NCI-H146 (cell line): ENCODE measurements at regions not wholly inside any gene's neighbourhood (a gene's known extent, or its start where the extent isn't known, plus 50 kb on each side); places are given as distances from the start of the nearest gene placed in this dataset.
"Not testable (repeated sequence)": the region's sequence is repeated elsewhere in the genome, so short reads cannot be mapped to it uniquely, and the experiment has no call there.

Experiments
- DNase-seq: peaks from one replicate; lab custom pipeline; 2025; lab: John Stamatoyannopoulos, UW

DNA sequence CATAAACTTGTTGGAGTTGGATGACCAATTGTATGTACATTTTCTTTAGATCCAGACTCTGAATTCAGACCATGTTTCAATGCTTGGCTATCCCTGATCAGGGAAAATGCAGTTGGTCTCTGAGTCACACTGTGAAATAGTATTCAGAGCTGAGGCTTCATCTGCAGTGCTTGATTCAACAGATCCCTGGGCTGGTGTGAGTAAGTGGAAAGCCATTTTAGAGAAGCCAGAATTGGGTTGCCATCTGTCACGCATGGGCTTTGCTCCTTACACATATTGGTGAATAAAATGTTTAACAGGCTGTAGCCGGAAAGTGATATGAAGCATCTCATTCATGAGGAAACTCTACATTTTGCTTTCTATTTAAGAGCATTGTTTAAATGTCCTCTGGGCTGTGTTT lies 50.0 kb upstream of the ACYP2 start:
- DNase-seq: no peak

DNA sequence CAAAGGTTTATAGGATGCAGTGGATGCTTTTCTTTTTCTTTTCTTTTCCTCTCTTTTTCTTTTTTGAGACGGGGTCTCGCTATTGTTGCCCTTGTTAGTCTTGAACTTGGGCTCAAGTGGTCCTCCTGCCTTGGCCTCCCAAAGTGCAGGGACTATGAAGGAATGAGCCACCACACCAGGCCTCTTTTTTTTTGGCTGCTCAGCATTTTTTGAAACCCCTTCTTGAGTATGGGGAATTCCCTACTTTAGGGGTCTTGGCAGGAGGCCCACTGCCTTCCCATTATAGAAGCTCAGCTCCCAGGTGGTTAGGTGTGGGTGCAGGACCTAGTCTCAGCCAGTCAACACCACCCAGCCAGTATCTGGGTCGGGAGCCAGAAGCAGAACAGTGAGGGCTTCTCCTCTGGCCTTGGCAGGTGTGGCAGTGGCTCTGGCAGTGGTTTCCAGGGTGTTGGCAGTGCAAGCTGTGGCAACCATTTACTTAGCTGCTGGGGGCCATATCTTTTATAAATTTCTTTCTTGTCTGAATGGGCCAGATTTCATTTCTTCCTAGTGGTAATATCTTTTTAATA lies 51.4 kb upstream of the ACYP2 start:
- DNase-seq: no peak

- DNase-seq: no peak
Measured at GRCh38 chr2:54062401-54062800, 53.0 kb upstream of the ACYP2 start.

DNA sequence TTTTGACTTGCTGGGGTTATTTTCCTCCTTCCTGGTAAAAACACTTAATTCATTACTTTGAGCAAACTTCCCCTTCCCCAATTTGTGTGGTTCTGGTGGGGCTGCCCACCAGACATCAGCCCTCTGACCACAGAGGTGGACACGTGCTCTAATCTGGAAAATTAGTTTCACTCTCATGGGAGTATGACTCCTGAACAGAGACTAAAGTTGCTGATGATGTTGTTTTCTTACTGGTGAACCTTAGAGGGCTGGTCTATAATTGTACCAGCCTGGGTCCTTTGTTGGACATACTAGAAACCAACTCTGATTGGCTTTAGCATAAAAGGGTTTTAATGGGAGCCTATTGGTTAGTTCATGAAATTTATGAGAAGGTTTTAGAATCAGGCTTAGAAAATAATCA lies 54.1 kb upstream of the ACYP2 start:
- DNase-seq: no peak

DNA sequence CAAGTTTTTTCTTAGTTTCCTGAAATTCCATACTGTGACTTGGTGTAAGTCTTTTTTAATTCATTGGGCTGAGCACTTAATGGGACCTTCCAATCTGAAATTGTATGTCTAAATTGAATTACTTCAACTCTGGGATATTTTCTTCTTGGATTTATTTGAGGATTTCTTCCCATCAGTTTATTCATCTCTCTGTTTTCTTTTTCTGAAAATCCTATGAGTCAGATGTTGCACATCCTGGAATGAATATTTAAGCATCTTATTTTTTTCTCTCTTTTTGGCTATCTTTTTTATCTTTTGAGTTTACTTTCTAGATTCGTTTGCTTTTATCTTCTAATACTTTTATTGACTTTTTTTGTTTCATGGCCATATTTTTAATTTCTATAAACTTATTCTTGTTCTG lies 55.4 kb upstream of the ACYP2 start:
- no peak for DNase-seq

DNA sequence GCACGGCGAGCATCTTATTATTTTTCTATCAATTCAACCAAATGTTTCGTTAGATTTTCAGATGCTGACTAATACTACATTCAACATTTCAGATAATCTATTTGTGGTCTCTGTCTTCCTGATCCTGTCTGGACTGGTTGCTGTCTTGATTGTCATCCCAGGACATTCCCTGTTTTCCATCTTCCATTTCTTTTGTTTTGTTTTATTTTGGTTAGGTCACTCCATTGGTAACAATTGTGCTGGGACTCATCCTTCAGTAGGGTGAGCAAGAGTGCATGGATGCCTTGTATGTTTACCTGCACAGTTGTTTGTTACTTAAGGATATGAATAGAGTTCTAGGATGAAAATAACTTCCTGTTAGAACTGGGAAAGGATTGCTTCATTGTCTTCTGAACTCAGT lies 55.9 kb upstream of the ACYP2 start:
- DNase-seq: no peak

- DNase-seq: no peak
Measured at GRCh38 chr2:54058449-54058848, 57.0 kb upstream of the ACYP2 start.

DNA sequence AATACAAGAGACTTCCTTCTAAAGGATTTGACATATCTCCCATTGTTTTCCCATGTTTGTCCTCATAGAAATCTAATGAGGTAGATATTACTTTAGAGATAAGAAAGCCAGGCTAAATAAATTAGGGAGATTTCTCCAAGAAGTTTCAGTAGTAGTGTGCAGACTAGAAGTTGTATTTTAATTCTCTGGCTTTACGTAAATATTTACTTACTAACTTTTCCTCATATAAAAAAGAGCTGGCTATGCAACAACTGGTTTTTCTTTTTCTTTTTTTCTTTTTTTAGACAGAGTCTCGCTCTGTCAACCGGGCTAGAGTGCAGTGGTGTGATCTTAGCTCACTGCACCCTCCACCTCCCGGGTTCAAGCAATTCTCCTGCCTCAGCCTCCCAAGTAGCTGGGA lies 60.6 kb upstream of the ACYP2 start:
- DNase-seq: no peak

DNA sequence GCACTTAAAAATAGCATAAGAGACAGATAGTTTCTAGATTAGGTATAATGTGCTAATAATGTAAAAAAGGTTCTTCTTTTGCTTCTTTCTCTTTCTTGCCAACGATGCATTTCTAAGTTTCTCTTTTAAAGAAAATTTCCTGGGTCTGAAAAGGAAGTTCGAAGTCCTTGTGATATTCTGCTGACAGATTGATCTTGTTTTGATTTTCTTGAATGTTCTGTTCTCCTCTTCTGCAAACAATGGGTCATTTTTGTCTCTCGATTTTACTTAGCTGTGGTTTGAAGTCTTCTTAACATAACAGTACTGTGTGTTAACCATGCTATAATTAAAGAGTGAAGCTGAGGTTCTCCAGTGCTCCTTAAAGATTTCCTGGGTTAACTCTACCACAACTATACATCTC lies 61.1 kb upstream of the ACYP2 start:
- no peak for DNase-seq

DNA sequence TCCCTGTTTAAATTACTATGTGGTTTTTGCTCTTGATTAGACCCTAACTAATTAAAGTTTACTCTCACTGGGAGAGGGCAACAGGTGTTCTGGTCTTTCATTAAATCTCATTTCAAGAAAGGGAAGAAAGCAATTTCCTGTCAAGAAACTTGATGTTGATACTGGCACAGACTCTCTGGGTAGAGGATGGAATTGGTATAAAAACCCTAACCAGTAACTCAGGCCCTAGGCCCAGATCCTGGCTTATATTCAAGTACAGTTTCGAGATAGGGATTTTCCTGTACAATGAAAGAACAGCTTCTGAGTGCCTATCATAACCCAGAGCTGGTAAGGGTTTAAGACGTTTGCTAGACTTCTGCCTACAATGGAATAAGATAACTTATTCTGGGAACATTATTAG lies 61.6 kb upstream of the ACYP2 start:
- no peak for DNase-seq

DNA sequence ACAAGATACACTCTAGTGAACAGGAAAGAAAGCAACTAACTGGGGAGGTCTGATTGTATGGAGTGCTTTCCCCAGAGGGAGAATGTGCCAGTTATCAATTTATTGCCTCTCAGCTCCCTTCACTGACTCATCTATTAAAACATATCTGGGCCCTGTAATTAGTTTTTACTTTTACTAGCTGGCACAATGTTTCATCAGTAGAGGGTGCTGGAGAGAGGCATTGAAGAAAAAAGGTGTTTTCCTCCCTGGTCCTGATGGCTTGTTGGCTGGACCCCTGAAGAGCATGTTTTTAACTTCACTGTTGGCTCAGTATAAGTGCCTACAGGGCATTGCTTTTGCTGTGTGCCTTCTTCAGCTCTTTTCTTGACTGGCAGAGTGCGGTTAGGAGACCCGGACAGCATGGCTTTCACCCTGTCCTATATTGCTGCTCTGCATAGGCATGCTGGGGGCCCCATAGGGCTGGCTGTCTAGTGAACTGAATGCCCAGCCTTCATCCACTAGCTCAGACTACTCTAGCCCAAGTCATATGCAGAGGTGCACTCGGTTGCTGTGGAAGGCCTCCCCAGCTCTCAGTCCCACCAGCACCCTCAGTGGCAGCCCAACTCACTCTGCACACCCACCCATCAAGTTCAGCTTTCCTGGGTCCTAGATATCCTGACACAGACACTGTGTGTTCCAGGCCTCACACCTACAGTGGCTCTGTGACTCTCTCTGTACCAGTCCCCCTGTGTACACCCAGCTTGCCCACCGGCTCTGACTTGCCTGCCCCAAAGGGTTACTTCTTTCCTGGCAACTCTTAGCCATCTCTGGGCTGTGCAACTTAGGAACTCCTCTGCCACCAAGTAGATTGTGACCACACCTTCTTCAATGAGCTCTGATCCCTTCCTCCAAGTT lies 62.3 kb upstream of the ACYP2 start:
- peak; percentile 15 for DNase-seq

- DNase-seq: no peak
Measured at GRCh38 chr2:54050445-54050844, 65.0 kb upstream of the ACYP2 start.

DNA sequence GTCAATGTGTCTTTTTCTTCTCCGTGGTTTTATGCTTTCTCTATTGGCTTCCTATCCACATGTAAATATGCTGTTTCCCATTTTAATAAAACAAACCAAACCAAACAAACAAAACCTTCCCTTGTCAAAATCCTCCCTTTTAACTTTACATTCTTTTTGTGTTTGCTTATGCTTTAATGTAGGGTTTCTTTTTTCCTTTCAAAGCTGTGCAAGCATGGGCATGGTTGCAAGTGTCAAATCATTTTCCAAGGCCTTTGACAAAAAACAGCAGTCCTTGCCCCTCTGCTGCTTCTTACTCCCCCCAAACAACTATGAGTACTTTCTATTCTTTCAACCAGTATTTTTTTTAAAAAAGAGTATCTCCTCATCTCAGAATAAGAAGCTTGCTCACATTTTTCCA lies 66.0 kb upstream of the ACYP2 start:
- DNase-seq: no peak

DNA sequence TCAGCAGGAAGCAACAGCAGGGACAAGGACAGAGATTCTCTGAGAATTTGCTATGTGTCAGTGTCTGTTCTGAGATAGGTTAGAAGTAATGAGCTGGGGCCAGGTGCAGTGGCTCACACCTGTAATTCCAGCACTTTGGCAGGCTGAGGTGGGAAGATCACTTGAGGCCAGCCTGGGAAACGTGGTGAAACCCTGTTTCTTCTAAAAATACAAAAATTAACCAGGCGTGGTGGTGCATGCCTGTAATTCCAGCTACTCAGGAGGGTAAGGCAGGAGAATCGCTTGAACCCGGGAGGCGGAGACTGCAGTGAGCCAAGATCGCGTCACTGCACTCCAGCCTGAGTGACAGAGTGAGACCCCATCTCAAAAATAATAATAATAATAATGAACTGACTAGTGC lies 66.5 kb upstream of the ACYP2 start:
- not testable (repeated sequence) for DNase-seq

- no peak for DNase-seq
Measured at GRCh38 chr2:54048117-54048785, 67.2 kb upstream of the ACYP2 start.

DNA sequence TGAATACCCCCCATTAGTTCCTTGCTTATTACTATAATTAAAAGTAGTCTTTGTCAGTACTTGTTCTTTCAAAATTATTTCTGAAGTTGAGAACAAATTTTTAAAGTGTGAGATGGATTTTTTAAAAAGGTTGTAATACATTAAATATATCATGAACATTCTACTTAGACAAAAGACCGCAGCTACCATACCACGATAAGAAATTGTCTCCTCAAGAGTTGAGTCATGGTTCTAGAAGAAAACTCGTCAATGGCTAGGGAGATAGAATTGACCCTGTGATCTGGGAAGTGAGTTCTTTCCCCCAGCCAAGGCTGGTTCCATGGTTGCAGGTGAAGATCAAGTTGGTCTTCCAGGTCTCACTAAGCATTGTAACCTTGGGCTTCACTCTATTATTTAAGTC lies 67.8 kb upstream of the ACYP2 start:
- DNase-seq: no peak

- DNase-seq: no peak
Measured at GRCh38 chr2:54047091-54047490, 68.3 kb upstream of the ACYP2 start.

- no peak for DNase-seq
Measured at GRCh38 chr2:54042897-54043620, 72.3 kb upstream of the PSME4 start.

DNA sequence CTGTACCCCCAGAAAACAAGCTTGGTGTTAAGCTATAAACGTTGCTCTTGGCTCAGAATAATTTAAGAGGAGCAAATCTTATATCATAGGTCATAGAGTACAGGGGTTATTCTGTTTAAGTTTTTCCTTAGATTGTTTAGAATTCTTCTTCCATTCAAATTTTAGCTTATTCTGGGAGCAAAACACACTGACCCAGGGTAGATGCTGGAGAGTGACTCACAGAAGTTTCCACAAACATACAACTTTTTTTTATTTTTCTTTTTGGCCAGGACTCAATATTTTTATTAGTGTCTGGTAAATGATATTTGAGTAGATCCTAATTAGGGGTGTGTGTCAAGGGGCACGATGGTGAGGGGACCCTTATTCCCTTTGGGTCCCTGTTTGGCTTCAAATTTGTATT lies 71.5 kb upstream of the PSME4 start:
- DNase-seq: no peak

DNA sequence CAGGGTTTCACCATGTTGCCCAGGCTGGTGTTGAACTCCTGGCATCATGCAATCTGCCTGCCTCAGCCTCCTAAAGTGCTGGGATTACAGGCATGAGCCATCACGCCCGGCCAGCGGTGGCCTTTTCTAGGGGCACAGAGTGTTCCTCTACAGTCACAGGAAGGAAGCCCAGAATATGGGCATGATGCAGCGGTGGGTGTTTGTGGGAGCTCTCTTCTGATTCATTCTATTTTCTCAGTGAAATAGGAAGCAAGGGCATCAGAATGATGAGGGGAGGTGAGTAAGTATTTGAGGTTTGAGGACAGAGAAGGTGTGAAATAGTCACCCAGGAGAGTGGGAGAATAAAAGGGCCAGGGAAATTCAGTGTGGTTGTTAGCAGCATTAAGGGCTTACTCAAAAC lies 70.3 kb upstream of the PSME4 start:
- DNase-seq: no peak

DNA sequence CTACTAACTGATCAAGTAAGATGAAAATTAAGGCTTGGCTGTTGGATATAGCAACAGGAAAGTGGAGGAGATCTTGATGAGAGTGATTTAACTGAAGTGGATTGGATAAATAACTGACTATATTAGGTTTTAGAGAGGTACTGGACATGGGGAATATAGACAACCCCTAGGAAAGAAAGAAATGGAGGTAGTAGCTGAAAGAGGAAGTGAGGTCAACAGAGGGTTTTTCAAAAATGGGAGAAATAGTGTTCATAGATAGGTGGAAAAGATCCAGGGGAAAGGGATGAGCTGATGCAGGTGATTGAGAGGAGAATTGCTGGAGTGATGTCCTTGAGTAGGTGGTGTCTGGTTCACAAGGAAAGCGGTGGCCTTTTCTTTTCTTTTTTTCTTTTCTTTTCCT lies 69.9 kb upstream of the PSME4 start:
- DNase-seq: no peak

DNA sequence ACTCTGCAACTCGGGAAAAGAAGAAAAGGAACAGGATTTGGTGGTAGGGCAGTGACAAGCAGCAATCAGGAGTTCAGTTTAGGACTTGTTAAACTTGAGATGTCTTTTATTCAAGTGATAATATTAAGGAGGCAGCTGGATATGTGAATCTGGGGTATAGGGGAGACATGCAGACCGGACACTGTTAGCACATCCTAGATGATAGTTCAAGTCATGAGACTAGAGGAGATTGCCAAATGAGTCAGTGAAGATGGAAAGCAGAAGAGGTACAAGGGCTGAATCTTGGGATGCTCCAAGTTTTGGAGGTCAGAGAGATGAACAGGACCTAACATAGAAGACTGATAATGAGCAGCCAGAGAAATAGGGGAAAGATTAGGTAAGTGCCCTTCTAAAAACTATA lies 69.5 kb upstream of the PSME4 start:
- DNase-seq: no peak

GRCh38 chr2:54038835-54039234 lies 68.0 kb upstream of the PSME4 start:
- DNase-seq: no peak
